ENCODE measurements at regions not wholly inside any gene's neighbourhood (a gene's known extent, or its start where the extent isn't known, plus 50 kb on each side); places are given as distances from the start of the nearest gene placed in this dataset.
"Not testable (repeated sequence)": the region's sequence is repeated elsewhere in the genome, so short reads cannot be mapped to it uniquely, and the experiment has no call there.

DNA sequence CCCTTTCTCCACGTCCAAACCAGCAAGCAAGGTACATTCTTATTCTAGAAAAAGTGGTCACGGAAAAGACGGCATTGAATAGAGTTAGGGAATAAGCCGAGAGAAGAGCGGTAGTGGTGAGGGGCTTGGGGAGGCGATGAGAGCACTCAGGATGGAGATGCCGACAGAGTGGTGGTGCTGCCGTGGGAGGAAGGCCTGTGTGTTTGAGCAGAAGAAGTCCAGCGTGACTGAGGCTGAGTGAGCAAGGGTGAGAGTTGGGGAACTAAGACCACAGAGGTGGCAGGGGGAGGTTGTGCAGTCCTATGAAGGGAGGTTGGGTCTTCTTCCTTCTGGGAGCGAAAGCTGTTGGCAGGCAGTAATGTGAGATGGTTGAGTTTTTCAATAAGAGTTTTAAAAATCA, 252.3 kb downstream of the ABCC12 start:
- H3K4me3 ChIP-seq (ENCODE audit: low read depth, low read length): no peak overlapping the region
- no peak for TF ChIP-seq CTCF (IDR thresholded peaks at IDR 0.05; ENCODE audit: low read depth, low read length)

DNA sequence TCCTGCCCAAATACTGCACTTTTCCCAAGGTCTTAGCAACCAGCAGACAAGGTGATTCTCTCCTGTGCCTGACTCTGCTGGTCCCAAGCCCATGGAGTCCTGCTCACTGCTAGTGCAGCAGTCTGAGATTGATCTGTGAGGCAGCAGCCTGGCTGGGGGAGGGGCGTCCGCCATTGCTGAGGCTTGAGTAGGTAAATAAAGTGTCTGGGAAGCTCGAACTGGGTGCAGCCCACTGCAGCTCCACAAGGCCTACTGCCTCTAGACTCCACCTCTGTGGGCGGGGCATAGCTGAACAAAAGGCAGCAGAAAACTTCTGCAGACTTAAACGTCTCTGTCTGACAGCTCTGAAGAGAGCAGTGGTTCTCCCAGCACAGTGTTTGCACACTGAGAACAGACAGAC, 258.7 kb downstream of the ABCC12 start:
- not testable (repeated sequence) for H3K4me3 ChIP-seq (ENCODE audit: low read depth, low read length)

DNA sequence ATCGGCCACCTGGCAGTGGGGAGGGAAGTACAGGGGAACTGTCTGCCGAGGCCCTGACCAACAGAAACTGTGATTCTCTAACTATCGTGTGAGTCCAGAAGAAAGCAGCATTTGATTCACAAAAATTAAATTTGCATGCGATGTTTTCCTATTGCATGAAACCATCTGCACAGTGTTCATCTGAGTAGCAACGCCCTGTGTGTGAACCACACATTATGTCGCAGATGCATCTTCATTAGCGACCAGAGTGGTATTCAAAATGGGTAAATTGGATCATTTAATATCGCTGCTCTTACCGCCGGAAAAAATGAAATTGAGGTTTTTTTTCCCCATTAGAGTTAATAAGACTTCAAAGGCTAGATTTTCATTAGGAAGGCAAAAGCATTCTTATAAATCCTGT, 260.6 kb downstream of the ABCC12 start:
- no peak overlapping the region for H3K4me3 ChIP-seq (ENCODE audit: low read depth, low read length)
- no peak for TF ChIP-seq CTCF (IDR thresholded peaks at IDR 0.05; ENCODE audit: low read depth, low read length)

DNA sequence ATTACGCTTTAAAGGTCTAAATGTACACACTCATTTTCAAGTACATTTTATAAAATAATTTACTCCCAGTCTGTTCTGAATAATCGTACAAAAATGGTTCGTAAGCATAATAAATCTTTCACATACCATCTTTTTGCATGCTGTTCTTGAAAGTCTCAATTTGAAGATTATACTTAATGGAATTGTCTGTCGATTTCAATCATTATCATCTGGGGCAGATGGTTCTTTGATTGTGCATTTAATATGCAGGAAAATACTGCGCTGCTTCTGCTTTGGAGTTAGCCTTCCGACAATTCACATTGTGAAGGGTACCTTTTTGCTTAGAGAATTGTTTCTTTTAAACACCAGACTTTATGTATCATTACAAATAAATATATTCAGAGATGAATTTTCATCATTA, 262.8 kb downstream of the ABCC12 start:
- TF ChIP-seq CTCF (IDR thresholded peaks at IDR 0.05; ENCODE audit: low read depth, low read length): no peak
- H3K4me3 ChIP-seq (ENCODE audit: low read depth, low read length): no peak overlapping the region

DNA sequence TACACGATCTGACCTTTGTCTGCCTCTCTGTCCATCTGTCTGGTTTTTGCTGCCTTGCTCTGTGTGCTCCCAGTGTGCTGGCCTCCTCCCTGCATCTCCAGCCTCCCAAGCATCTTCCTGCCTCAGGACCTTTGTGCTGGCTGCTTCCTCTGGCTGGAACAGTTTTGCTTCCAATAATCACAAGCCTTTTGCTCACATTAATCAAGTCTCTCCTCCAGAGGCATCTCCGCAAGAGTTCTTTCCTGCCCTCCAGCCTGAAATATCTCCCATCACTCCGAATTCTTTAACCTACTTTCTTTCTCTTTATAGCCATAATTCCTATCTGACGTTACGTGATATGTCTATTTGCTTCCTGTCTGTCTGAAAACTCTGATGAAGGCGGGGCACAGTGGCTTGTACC, 267.1 kb downstream of the ABCC12 start:
- no peak overlapping the region for H3K4me3 ChIP-seq (ENCODE audit: low read depth, low read length)
- no peak for TF ChIP-seq CTCF (IDR thresholded peaks at IDR 0.05; ENCODE audit: low read depth, low read length)

DNA sequence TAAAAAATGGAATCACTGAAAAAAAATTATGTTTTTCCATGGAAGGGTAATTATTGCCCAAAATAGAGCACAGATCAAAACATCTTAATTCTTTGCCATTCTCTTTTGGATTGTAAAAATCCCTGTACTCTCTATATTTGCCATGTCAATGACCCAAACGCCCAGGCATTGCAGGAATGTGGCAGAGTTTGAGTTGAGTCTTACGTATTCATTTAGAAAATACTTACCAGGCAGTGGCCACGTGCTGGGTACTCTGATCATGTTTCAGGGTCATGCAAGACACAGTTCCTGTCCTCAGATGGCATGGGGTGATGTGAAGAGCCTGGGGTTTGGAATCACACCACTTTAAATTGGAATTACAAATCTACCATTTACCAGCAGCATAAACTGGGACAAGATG, 267.7 kb downstream of the ABCC12 start:
- no peak overlapping the region for H3K4me3 ChIP-seq (ENCODE audit: low read depth, low read length)
- no peak for TF ChIP-seq CTCF (IDR thresholded peaks at IDR 0.05; ENCODE audit: low read depth, low read length)

DNA sequence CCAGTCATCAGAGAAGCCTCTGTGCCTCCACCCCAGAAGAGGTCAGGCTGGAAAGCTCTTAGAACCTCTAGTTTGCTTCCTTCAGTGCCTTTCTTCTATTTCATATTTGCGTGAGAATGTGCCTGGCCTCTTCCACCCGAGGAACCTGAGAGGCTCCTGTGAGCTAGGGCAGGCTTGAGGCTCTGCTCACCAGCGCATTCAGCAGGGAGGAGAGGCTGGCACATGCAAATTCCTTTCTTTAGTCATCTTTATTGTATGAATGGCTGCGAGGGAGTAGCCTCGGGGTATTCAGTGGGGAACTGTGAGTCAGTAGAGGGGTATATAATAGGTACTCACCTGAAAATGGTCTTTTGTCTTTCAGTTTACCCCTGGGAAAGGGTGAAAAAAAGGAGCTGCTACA, 268.3 kb downstream of the ABCC12 start:
- no peak overlapping the region for H3K4me3 ChIP-seq (ENCODE audit: low read depth, low read length)
- no peak for TF ChIP-seq CTCF (IDR thresholded peaks at IDR 0.05; ENCODE audit: low read depth, low read length)

GRCh38 chr16:47886631-47887415, 269.0 kb downstream of the ABCC12 start:
- no peak for TF ChIP-seq CTCF (IDR thresholded peaks at IDR 0.05; ENCODE audit: low read depth, low read length)
- H3K4me3 ChIP-seq (ENCODE audit: low read depth, low read length): no peak overlapping the region
